ENCODE measurements at regions not wholly inside any gene's neighbourhood (a gene's known extent, or its start where the extent isn't known, plus 50 kb on each side); places are given as distances from the start of the nearest gene placed in this dataset.

DNA sequence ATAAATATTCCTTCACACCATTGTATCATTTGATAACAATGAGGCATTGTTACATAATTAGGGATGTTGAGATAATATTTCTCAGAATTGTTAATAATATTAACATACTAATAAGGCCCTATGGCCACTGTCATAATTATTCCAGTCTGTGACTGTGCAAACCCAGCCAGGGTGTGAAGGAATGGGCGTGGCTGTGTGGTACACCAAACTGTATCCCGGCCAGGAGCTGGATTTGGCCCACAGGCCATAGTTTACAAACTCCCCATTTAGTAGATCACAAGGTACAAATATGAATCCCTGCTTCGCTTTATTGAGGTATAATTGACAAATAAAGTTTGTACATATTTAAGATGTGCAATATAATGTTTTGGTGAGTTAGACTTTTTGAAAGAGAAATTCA, 894.7 kb downstream of the C6orf118 start:
- no peak for DNase-seq (ENCODE audit: low read depth)
- H3K4me3 ChIP-seq (ENCODE audit: low read depth, low read length): no peak overlapping the region
- TF ChIP-seq, protein P1, sequence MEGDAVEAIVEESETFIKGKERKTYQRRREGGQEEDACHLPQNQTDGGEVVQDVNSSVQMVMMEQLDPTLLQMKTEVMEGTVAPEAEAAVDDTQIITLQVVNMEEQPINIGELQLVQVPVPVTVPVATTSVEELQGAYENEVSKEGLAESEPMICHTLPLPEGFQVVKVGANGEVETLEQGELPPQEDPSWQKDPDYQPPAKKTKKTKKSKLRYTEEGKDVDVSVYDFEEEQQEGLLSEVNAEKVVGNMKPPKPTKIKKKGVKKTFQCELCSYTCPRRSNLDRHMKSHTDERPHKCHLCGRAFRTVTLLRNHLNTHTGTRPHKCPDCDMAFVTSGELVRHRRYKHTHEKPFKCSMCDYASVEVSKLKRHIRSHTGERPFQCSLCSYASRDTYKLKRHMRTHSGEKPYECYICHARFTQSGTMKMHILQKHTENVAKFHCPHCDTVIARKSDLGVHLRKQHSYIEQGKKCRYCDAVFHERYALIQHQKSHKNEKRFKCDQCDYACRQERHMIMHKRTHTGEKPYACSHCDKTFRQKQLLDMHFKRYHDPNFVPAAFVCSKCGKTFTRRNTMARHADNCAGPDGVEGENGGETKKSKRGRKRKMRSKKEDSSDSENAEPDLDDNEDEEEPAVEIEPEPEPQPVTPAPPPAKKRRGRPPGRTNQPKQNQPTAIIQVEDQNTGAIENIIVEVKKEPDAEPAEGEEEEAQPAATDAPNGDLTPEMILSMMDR (IDR thresholded peaks at IDR 0.05; ENCODE audit: low read depth, low read length, missing control alignments): no peak

DNA sequence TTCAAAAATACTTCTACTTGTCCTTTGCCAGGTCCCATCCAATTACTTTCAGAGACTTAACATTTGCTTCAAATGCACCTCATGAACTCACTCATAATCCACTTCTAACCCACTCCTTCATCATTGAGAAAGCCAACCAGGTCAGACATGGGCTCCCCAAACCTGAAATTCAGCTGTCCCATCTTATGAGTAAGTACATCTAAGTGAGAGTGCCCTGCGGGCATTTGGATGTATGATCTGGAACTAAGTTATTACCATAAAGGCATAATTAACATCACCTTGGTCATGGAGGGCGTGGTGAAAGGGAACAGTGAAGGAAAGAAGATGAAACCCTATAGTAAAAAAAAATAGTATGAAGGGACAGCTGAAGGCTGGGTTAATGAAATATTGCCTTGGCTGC, 896.8 kb downstream of the C6orf118 start:
- no peak for DNase-seq (ENCODE audit: low read depth)
- TF ChIP-seq, protein P1 (IDR thresholded peaks at IDR 0.05; ENCODE audit: low read depth, low read length, missing control alignments): no peak
- no peak overlapping the region for H3K4me3 ChIP-seq (ENCODE audit: low read depth, low read length)

DNA sequence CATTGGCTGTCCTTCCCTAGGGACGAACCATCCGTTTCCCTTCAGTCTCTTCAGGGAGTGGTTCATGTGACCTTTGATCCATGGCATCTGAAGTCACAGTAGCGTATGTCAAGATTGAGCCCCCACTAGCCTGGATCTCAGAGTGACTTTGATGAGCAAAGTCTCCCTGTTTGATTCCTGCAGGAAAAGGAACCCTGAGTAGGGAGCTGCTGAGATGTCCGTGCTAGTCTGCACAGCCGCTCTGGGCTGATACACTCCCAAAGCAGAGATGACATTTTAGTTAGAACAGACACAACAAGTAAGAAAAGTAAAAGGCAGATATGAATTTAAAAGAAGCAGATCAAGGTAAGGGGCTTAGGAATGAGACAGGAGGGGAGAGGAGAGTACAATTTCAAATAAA, 899.4 kb downstream of the C6orf118 start:
- H3K4me3 ChIP-seq (ENCODE audit: low read depth, low read length): no peak overlapping the region
- TF ChIP-seq, protein P1 (IDR thresholded peaks at IDR 0.05; ENCODE audit: low read depth, low read length, missing control alignments): no peak
- no peak for DNase-seq (ENCODE audit: low read depth)

DNA sequence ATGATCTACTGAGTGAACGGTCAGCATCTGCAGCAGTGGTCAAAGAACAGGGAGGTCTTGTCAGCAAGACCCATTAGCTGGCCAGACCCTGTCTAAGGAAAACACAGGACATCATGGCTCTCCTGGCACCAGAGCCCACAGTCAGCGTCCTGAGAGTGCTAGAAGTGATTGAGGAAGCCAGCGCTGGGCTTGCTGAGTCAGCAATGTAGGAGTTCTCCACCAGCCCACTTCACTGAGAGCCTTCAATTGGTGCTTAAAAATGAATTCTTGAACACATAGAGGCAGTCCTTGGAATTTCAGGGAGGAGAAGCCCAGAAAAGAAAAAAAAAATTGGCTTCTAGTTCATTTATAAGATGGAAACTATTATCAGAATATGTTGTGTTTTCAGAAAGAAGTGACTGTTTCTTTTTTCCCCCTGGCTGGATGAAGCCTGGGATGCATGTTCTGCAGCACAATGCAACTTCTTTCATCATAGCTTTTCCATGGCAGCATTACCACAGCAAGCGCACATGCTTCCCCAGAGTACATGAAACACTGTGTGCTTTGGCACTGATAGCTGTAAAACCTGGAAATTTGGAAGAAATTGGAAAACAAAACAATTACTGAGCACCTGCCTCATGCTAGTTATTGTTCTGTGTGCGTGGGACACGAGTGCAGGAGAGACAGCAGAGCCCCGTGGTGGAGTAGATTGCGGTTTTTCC, 899.9 kb downstream of the C6orf118 start:
- no peak for DNase-seq (ENCODE audit: low read depth)
- TF ChIP-seq, protein P1 (IDR thresholded peaks at IDR 0.05; ENCODE audit: low read depth, low read length, missing control alignments): no peak
- H3K4me3 ChIP-seq (ENCODE audit: low read depth, low read length): no peak overlapping the region

DNA sequence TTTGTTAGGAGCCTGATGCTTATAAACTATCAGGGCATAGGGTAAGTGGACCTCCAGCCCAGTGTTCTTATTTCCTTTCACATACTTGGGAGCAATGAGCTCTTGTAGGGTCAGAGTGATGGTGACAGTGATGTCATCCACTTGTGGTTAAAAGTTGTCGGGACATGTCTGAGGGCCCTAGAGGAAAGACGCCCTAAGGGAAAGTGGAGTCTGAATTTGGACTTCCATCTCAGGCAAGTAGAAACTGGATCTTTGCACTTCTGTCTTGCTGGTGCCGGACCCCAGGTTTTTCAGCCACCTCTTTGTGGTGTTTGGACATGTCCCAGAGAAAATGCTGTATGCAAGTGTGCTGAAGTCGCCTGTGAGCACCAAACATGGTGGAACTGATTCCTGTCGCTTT, 900.5 kb downstream of the C6orf118 start:
- TF ChIP-seq, protein P1 (IDR thresholded peaks at IDR 0.05; ENCODE audit: low read depth, low read length, missing control alignments): no peak
- DNase-seq (ENCODE audit: low read depth): no peak
- H3K4me3 ChIP-seq (ENCODE audit: low read depth, low read length): no peak overlapping the region

DNA sequence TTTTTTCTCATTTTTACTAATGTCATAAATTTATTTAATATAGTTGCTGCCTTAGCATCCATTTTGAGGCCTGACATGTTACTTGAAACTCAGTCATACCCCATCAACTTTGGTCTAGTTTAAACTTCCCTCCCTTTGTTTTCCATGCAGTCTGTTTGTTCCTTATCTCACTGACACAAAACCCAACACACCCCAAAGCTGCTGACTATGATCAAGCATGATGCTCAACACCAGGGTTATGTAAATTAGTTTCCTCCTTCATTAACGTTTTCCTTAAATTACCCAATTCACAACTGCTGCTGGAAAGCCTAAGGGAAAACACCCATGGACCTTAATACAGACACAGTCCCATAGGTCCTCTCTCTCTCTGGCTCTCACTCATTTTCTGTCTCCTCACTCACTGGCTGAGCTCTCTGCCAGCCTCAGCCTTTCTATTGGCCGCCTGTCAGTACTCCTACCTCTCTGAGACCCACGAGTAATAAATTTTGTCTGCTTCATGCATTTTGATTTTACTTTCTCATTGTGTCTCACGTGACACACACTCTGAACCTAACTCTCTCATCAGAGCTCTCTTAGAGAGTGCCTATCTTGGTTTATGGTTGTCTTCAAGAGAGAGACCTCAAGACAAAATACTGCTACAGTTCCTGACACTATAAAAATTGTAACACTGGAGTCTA, 904.5 kb downstream of the C6orf118 start:
- H3K4me3 ChIP-seq (ENCODE audit: low read depth, low read length): no peak overlapping the region
- TF ChIP-seq, protein P1 (IDR thresholded peaks at IDR 0.05; ENCODE audit: low read depth, low read length, missing control alignments): no peak
- DNase-seq (ENCODE audit: low read depth): no peak

DNA sequence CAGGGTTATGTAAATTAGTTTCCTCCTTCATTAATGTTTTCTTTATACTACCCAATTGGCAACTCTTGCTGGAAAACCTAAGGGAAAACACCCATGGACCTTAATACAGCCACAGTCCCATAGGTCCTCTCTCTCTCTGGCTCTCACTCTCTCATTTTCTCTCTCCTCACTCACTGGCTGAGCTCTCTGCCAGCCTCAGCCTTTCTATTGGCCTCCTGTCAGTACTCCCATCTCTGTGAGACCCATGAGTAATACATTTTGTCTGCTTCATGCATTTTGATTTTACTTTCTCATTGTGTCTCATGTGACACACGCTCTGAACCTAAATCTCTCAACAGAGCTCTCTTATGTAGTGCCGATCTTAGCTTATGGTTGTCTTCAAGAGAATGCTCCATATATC, 907.5 kb downstream of the C6orf118 start:
- no peak overlapping the region for H3K4me3 ChIP-seq (ENCODE audit: low read depth, low read length)
- TF ChIP-seq, protein P1 (IDR thresholded peaks at IDR 0.05; ENCODE audit: low read depth, low read length, missing control alignments): no peak
- DNase-seq (ENCODE audit: low read depth): no peak

All from GM12864 (cell line).